HEK293 (cell line): ENCODE measurements at regions not wholly inside any gene's neighbourhood (a gene's known extent, or its start where the extent isn't known, plus 50 kb on each side); places are given as distances from the start of the nearest gene placed in this dataset.

ENCODE experiments used
- CTCF ChIA-PET: fragments of 350-600 bp; formaldehyde crosslinking; extraction: SDS; loops from one replicate; lab custom pipeline; 2021; ENCODE audit warnings: antibody characterized with exemption; lab: Yijun Ruan, JAX
- POLR2A ChIA-PET: fragments of 300-600 bp; formaldehyde crosslinking; extraction: SDS; loops from one replicate; lab custom pipeline; 2020; ENCODE audit warnings: antibody characterized with exemption, inconsistent platforms; lab: Yijun Ruan, JAX
- H3K27ac ChIP-seq: fragments of 200-500 bp; sonication (Bioruptor generic); 2 replicates; pipeline ENCODE4 v1.5.1; 2014; ENCODE audit warnings: low read depth, low read length, control low read depth, inconsistent platforms; ENCODE audit errors: extremely low read depth
- H3K36me3 ChIP-seq, 2 experiments: fragments of 200-500 bp in 1 of 2; sonication (Bioruptor generic) in 1 of 2; 1 replicate in 1 of 2; 2 replicates in 1 of 2; pipeline ENCODE4 v1.5.1; 2014 to 2017; ENCODE audit warnings: inconsistent platforms in 2 of 2, low read length in 2 of 2; ENCODE audit not compliant: control insufficient read depth in 2 of 2, insufficient read depth in 1 of 2
- H3K4me1 ChIP-seq: fragments of 200-500 bp; sonication (Bioruptor generic); 2 replicates; pipeline ENCODE4 v1.5.1; 2014; ENCODE audit warnings: mild to moderate bottlenecking, low read length, inconsistent platforms; ENCODE audit not compliant: control insufficient read depth, insufficient read depth
- H3K4me3 ChIP-seq: 2 replicates; pipeline ENCODE4 v1.5.1; 2011; ENCODE audit warnings: low read depth, mild to moderate bottlenecking, control low read depth, low read length, moderate library complexity
- H3K9me3 ChIP-seq: fragments of 200-500 bp; sonication (Bioruptor generic); 2 replicates; pipeline ENCODE4 v1.5.1; 2014; ENCODE audit warnings: low read depth, low read length, inconsistent platforms; ENCODE audit not compliant: control insufficient read depth, insufficient read depth
- EGR2 ChIP-seq: fragments of 450-650 bp; formaldehyde crosslinking; IDR thresholded peaks from 2 replicates; pipeline ENCODE4 v1.5.1; 2016; ENCODE audit warnings: low read depth, missing biosample characterization, missing genetic modification characterization
- GFI1B ChIP-seq: fragments of 450-650 bp; formaldehyde crosslinking; IDR thresholded peaks from 2 replicates; pipeline ENCODE4 v1.5.1; 2016; ENCODE audit warnings: missing biosample characterization, missing genetic modification characterization
- ZIC2 ChIP-seq: fragments of 450-650 bp; formaldehyde crosslinking; IDR thresholded peaks from 2 replicates; pipeline ENCODE4 v1.5.1; 2016; ENCODE audit warnings: missing biosample characterization, missing genetic modification characterization
- ZNF112 ChIP-seq: fragments of 450-650 bp; formaldehyde crosslinking; IDR thresholded peaks from 2 replicates; pipeline ENCODE4 v1.5.0; 2017; ENCODE audit warnings: missing biosample characterization, missing genetic modification characterization
- ZNF157 ChIP-seq: fragments of 450-650 bp; formaldehyde crosslinking; IDR thresholded peaks from 2 replicates; pipeline ENCODE4 v1.5.1; 2016; ENCODE audit warnings: missing biosample characterization, missing genetic modification characterization
- ZNF623 ChIP-seq: fragments of 450-650 bp; formaldehyde crosslinking; IDR thresholded peaks from 2 replicates; pipeline ENCODE4 v1.5.1; 2016; ENCODE audit warnings: missing biosample characterization, missing genetic modification characterization
- ZNF658 ChIP-seq: fragments of 450-650 bp; formaldehyde crosslinking; IDR thresholded peaks from 2 replicates; pipeline ENCODE4; 2016; ENCODE audit warnings: missing biosample characterization, missing genetic modification characterization
- TF ChIP-seq, protein P1 (sequence below): fragments of 450-650 bp; formaldehyde crosslinking; IDR thresholded peaks from 2 replicates; pipeline ENCODE4 v1.5.1; 2016; ENCODE audit warnings: missing biosample characterization, missing genetic modification characterization, borderline replicate concordance
- TF ChIP-seq, protein P2 (sequence below): fragments of 450-650 bp; formaldehyde crosslinking; IDR thresholded peaks from 2 replicates; pipeline ENCODE4 v1.5.1; 2016; ENCODE audit warnings: missing biosample characterization, missing genetic modification characterization
- TF ChIP-seq, protein P3 (sequence below): fragments of 450-650 bp; formaldehyde crosslinking; IDR thresholded peaks from 2 replicates; pipeline ENCODE4 v1.5.1; 2017; ENCODE audit warnings: missing biosample characterization, missing genetic modification characterization
- TF ChIP-seq, protein P4 (sequence below): fragments of 450-650 bp; formaldehyde crosslinking; IDR thresholded peaks from 2 replicates; pipeline ENCODE4 v1.5.1; 2016; ENCODE audit warnings: missing biosample characterization, missing genetic modification characterization, borderline replicate concordance

DNA sequence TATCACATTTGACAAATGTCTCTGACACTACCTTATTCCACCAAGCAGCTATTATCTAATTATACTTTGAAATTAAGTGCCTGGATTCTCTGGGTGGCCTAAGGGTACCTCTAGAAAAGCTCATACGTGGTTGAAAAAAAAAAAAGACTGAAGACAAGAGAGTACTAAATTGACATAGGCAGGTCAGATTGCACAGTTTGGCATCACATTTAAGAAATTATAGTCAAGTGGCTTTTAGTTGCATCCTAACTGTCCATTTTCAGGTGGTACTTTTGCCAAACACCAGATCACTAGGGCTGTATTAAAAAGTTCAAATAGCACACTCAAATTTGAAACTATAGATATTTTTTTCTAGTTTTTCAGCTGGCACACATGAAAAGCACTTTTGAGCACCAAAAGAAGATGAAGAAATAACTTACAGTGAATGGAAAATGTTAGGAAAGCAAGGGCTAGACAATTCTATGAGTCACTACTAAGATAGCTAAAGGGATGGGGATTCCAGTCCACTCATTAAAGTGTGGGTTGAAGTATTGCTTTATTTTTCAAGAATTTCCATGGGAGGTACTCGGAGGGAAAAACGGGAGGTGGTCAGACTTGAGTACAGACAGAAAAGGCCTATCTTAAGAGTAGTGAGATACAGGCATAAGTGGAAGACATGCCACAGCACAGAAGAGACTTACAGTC lies 106.5 kb upstream of the COL5A2 start (continued):
- TF ChIP-seq, protein P1, sequence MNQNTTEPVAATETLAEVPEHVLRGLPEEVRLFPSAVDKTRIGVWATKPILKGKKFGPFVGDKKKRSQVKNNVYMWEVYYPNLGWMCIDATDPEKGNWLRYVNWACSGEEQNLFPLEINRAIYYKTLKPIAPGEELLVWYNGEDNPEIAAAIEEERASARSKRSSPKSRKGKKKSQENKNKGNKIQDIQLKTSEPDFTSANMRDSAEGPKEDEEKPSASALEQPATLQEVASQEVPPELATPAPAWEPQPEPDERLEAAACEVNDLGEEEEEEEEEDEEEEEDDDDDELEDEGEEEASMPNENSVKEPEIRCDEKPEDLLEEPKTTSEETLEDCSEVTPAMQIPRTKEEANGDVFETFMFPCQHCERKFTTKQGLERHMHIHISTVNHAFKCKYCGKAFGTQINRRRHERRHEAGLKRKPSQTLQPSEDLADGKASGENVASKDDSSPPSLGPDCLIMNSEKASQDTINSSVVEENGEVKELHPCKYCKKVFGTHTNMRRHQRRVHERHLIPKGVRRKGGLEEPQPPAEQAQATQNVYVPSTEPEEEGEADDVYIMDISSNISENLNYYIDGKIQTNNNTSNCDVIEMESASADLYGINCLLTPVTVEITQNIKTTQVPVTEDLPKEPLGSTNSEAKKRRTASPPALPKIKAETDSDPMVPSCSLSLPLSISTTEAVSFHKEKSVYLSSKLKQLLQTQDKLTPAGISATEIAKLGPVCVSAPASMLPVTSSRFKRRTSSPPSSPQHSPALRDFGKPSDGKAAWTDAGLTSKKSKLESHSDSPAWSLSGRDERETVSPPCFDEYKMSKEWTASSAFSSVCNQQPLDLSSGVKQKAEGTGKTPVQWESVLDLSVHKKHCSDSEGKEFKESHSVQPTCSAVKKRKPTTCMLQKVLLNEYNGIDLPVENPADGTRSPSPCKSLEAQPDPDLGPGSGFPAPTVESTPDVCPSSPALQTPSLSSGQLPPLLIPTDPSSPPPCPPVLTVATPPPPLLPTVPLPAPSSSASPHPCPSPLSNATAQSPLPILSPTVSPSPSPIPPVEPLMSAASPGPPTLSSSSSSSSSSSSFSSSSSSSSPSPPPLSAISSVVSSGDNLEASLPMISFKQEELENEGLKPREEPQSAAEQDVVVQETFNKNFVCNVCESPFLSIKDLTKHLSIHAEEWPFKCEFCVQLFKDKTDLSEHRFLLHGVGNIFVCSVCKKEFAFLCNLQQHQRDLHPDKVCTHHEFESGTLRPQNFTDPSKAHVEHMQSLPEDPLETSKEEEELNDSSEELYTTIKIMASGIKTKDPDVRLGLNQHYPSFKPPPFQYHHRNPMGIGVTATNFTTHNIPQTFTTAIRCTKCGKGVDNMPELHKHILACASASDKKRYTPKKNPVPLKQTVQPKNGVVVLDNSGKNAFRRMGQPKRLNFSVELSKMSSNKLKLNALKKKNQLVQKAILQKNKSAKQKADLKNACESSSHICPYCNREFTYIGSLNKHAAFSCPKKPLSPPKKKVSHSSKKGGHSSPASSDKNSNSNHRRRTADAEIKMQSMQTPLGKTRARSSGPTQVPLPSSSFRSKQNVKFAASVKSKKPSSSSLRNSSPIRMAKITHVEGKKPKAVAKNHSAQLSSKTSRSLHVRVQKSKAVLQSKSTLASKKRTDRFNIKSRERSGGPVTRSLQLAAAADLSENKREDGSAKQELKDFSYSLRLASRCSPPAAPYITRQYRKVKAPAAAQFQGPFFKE (tag by site-specific recombination) = no peak
- TF ChIP-seq ZNF157 (tag by site-specific recombination) (no peak), ZIC2 (tag by site-specific recombination) (no peak), GFI1B (no peak), ZNF623 (tag by site-specific recombination) (no peak), ZNF658 (tag by site-specific recombination) (no peak)

DNA sequence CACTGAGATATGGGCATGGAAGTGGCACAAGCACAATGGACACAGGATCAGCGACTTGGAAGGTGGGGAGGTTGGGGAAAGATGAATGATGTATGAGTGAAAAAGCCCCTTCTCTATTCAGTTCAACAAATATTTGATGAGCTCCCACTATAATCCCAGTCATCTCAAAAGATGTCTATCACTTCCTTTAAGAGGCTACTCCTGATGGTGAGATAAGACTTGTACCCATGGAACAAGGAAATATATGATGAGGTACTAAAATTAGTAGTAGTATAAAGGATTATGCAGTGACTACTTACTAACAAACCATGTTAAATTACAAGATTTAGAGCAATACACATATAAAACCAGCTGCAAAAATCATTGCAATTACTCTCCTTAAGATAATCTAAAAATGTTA lies 107.8 kb upstream of the COL5A2 start:
- Histone ChIP-seq H3K4me3 (no peak overlapping the region), H3K4me1 (no peaks in the 10 kb centered on the region), H3K36me3 (no peaks in the 10 kb centered on the region), H3K9me3 (no peaks in the 10 kb centered on the region), H3K27ac (no peak overlapping the region)
- CTCF ChIA-PET = interaction anchor here (0.6 to 3.7 kb wide), 19 partner anchors 8 to 1788 kb away, joined by 3 to 38 read pairs (median 6); no protein-coding TSS in a partner anchor
- TF ChIP-seq, protein P2, sequence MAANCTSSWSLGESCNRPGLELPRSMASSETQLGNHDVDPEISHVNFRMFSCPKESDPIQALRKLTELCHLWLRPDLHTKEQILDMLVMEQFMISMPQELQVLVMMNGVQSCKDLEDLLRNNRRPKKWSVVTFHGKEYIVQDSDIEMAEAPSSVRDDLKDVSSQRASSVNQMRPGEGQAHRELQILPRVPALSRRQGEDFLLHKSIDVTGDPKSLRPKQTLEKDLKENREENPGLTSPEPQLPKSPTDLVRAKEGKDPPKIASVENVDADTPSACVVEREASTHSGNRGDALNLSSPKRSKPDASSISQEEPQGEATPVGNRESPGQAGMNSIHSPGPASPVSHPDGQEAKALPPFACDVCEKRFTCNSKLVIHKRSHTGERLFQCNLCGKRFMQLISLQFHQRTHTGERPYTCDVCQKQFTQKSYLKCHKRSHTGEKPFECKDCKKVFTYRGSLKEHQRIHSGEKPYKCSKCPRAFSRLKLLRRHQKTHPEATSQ (tag by site-specific recombination) = no peak
- TF ChIP-seq ZNF112 (tag by site-specific recombination) = no peak
- TF ChIP-seq, protein P3, sequence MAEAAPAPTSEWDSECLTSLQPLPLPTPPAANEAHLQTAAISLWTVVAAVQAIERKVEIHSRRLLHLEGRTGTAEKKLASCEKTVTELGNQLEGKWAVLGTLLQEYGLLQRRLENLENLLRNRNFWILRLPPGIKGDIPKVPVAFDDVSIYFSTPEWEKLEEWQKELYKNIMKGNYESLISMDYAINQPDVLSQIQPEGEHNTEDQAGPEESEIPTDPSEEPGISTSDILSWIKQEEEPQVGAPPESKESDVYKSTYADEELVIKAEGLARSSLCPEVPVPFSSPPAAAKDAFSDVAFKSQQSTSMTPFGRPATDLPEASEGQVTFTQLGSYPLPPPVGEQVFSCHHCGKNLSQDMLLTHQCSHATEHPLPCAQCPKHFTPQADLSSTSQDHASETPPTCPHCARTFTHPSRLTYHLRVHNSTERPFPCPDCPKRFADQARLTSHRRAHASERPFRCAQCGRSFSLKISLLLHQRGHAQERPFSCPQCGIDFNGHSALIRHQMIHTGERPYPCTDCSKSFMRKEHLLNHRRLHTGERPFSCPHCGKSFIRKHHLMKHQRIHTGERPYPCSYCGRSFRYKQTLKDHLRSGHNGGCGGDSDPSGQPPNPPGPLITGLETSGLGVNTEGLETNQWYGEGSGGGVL (tag by site-specific recombination) = no peak
- TF ChIP-seq, protein P4, sequence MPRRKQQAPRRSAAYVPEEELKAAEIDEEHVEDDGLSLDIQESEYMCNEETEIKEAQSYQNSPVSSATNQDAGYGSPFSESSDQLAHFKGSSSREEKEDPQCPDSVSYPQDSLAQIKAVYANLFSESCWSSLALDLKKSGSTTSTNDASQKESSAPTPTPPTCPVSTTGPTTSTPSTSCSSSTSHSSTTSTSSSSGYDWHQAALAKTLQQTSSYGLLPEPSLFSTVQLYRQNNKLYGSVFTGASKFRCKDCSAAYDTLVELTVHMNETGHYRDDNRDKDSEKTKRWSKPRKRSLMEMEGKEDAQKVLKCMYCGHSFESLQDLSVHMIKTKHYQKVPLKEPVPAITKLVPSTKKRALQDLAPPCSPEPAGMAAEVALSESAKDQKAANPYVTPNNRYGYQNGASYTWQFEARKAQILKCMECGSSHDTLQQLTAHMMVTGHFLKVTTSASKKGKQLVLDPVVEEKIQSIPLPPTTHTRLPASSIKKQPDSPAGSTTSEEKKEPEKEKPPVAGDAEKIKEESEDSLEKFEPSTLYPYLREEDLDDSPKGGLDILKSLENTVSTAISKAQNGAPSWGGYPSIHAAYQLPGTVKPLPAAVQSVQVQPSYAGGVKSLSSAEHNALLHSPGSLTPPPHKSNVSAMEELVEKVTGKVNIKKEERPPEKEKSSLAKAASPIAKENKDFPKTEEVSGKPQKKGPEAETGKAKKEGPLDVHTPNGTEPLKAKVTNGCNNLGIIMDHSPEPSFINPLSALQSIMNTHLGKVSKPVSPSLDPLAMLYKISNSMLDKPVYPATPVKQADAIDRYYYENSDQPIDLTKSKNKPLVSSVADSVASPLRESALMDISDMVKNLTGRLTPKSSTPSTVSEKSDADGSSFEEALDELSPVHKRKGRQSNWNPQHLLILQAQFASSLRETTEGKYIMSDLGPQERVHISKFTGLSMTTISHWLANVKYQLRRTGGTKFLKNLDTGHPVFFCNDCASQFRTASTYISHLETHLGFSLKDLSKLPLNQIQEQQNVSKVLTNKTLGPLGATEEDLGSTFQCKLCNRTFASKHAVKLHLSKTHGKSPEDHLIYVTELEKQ (tag by site-specific recombination) = no peak
- no peak for TF ChIP-seq EGR2 (tag by site-specific recombination)
- POLR2A ChIA-PET = no interaction called here
